WTC11 (cell line): ENCODE measurements at regions not wholly inside any gene's neighbourhood (a gene's known extent, or its start where the extent isn't known, plus 50 kb on each side); places are given as distances from the start of the nearest gene placed in this dataset.

ENCODE experiments used
- CDX4 ChIP-seq: fragments of 250-450 bp; sonication (Bioruptor Pico); IDR thresholded peaks from 2 replicates; pipeline ENCODE4 v1.9.0; 2021; ENCODE audit warnings: moderate library complexity, mild to moderate bottlenecking, inconsistent platforms, borderline replicate concordance
- CTCF ChIP-seq: fragments of 200-600 bp; IDR thresholded peaks from 2 replicates; pipeline ENCODE4 v1.8.0; 2022; ENCODE audit warnings: antibody characterized with exemption
- E2F1 ChIP-seq: sonication (generic); formaldehyde crosslinking; IDR thresholded peaks from 2 replicates; pipeline ENCODE4 v1.8.0; 2022; ENCODE audit warnings: mild to moderate bottlenecking, missing genetic modification reagents
- ETV6 ChIP-seq: sonication (generic); formaldehyde crosslinking; IDR thresholded peaks from 2 replicates; pipeline ENCODE4 v1.8.1; 2022; ENCODE audit warnings: mild to moderate bottlenecking, missing genetic modification reagents
- MAX ChIP-seq: sonication (generic); formaldehyde crosslinking; IDR thresholded peaks from 2 replicates; pipeline ENCODE4 v1.8.0; 2022; ENCODE audit warnings: mild to moderate bottlenecking, missing genetic modification reagents
- NFYB ChIP-seq: sonication (generic); formaldehyde crosslinking; conservative IDR thresholded peaks from 2 replicates; pipeline ENCODE4 v1.8.0; 2022; ENCODE audit warnings: low read depth, missing genetic modification reagents
- RELA ChIP-seq: sonication (generic); formaldehyde crosslinking; IDR thresholded peaks from 2 replicates; pipeline ENCODE4 v1.8.1; 2022; ENCODE audit warnings: missing genetic modification reagents, mild to moderate bottlenecking, borderline replicate concordance
- TP53 ChIP-seq: sonication (generic); formaldehyde crosslinking; IDR thresholded peaks from 2 replicates; pipeline ENCODE4 v1.8.1; 2023; ENCODE audit warnings: mild to moderate bottlenecking, missing genetic modification reagents
- ZBTB43 ChIP-seq: sonication (generic); formaldehyde crosslinking; IDR thresholded peaks from 2 replicates; pipeline ENCODE4 v1.8.1; 2023; ENCODE audit warnings: mild to moderate bottlenecking, missing genetic modification reagents

- TF ChIP-seq NFYB (CRISPR knock-in tag) (no peak), E2F1 (no peak), CDX4 (CRISPR knock-in tag) (no peak), CTCF (no peak), ZBTB43 (CRISPR knock-in tag) (no peak), TP53 (no peak), ETV6 (CRISPR knock-in tag) (no peak), MAX (no peak), RELA (CRISPR knock-in tag) (no peak)
Measured at GRCh38 chr5:100682625-100683024, 147.5 kb downstream of the FAM174A start.
